ENCODE measurements at regions not wholly inside any gene's neighbourhood (a gene's known extent, or its start where the extent isn't known, plus 50 kb on each side); places are given as distances from the start of the nearest gene placed in this dataset.

GRCh38 chr2:83960371-83960770 is 498.7 kb downstream of the SUCLG1 start:
- TF ChIP-seq CTCF (optimal IDR thresholded peaks at IDR 0.05 in 1 of 3, IDR thresholded peaks at IDR 0.05 in 1 of 3, conservative IDR thresholded peaks at IDR 0.05 in 1 of 3; ENCODE audit: extremely low read depth in 1 of 3, insufficient read depth in 2 of 3, low read length in 3 of 3), result no peak
- no peak for TF ChIP-seq EZH2 (IDR thresholded peaks at IDR 0.05; ENCODE audit: low read length)
